Astrocyte (in vitro differentiated cells and primary cell): ENCODE measurements at regions not wholly inside any gene's neighbourhood (a gene's known extent, or its start where the extent isn't known, plus 50 kb on each side); places are given as distances from the start of the nearest gene placed in this dataset.

ENCODE experiments used
- CTCF ChIP-seq: IDR thresholded peaks from 2 replicates; pipeline ENCODE4 v1.5.1; 2011; ENCODE audit warnings: low read depth, mild to moderate bottlenecking, inconsistent platforms, low read length, moderate library complexity; ENCODE audit not compliant: insufficient read depth
- EZH2 ChIP-seq: IDR thresholded peaks from 2 replicates; pipeline ENCODE4 v1.6.1; 2012; ENCODE audit warnings: mild to moderate bottlenecking, low read length, inconsistent platforms; ENCODE audit not compliant: insufficient read depth

GRCh38 chr21:35116777-35117176 lies 67.7 kb upstream of the RUNX1 start:
- TF ChIP-seq CTCF (no peak), EZH2 (no peak)
